ENCODE measurements at regions not wholly inside any gene's neighbourhood (a gene's known extent, or its start where the extent isn't known, plus 50 kb on each side); places are given as distances from the start of the nearest gene placed in this dataset.
A peak's percentile ranks its signal among the peaks of the same experiment; 100 is the strongest.

GRCh38 chr6:130314271-130314670 is 51.5 kb upstream of the TMEM200A start:
- peak in 1 of 2 donors; percentile 25 for ATAC-seq

- no peak for ATAC-seq
These were observed 52.6 kb upstream of the TMEM200A start for GRCh38 chr6:130313206-130313605.

- ATAC-seq: no peak
These were observed 56.8 kb upstream of the TMEM200A start for GRCh38 chr6:130309028-130309427.

- no peak for ATAC-seq
These were observed 58.0 kb upstream of the TMEM200A start for GRCh38 chr6:130307752-130308361.

GRCh38 chr6:130306377-130306776 is 59.4 kb upstream of the TMEM200A start:
- ATAC-seq: no peak

- ATAC-seq: no peak
These were observed 62.4 kb upstream of the TMEM200A start for GRCh38 chr6:130303431-130303830.

GRCh38 chr6:130298258-130298657 is 67.6 kb upstream of the TMEM200A start:
- ATAC-seq: no peak

- no peak for ATAC-seq
These were observed 69.0 kb upstream of the TMEM200A start for GRCh38 chr6:130296854-130297253.

GRCh38 chr6:130293800-130294199 is 71.0 kb upstream of the SAMD3 start:
- ATAC-seq: peak in 1 of 2 donors; percentile 45

- no peak for ATAC-seq
These were observed 65.3 kb upstream of the SAMD3 start for GRCh38 chr6:130288065-130288464.

GRCh38 chr6:130282234-130282995 is 59.7 kb upstream of the SAMD3 start:
- ATAC-seq: peak; percentile 28 to 66

- ATAC-seq: no peak
These were observed 53.8 kb upstream of the SAMD3 start for GRCh38 chr6:130276507-130276906.

- no peak for ATAC-seq
These were observed 51.3 kb upstream of the SAMD3 start for GRCh38 chr6:130274007-130274406.
